Hematopoietic multipotent progenitor cell (in vitro differentiated cells): ENCODE measurements at regions not wholly inside any gene's neighbourhood (a gene's known extent, or its start where the extent isn't known, plus 50 kb on each side); places are given as distances from the start of the nearest gene placed in this dataset.
A peak's percentile ranks its signal among the peaks of the same experiment; 100 is the strongest.

Experiments used
- DNase-seq, 3 donors: peaks; one replicate each; pipeline ENCODE4 v3.0.0-alpha.2; 2011 to 2015; ENCODE audit warnings: low read depth in 2 of 3, low spot score in 2 of 3

DNA sequence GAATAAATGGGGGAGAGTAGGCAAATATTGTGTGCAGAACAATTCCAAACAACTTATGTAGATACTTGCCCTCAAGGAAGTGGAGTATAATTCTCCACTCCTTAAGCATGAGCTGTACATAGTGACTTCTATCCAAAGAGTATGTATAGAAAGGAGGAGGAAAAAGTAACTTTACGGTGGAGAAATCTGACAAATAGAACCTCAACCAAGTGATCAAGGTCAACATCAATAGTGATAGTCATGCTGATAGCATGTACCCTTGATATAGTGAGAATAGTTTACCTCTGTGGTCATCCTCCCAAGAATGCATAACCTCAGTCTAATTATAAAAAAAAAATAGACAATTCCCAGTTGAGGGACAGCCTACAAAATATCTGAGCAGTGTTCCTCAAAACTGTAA, 89.1 kb upstream of the NANOS1 start:
- no peak for DNase-seq

DNA sequence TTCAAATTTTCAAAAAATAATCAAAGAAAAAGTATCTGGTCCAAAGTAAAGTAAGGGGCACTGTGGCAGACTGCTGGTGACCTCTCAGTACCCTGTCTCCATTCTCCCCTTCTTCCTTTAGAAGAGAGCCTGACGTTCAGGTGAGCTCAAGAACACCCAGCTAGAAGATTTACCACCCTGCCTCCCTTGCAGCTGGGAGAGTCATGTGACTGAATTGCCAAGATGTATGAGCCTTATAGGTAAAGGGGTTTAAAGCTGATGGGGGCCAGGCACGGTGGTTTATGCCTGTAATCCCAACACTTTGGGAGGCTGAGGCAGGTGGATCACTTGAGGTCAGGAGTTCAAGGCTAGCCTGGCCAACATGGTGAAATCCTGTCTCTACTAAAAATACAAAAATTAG, 86.3 kb upstream of the NANOS1 start:
- DNase-seq: no peak

DNA sequence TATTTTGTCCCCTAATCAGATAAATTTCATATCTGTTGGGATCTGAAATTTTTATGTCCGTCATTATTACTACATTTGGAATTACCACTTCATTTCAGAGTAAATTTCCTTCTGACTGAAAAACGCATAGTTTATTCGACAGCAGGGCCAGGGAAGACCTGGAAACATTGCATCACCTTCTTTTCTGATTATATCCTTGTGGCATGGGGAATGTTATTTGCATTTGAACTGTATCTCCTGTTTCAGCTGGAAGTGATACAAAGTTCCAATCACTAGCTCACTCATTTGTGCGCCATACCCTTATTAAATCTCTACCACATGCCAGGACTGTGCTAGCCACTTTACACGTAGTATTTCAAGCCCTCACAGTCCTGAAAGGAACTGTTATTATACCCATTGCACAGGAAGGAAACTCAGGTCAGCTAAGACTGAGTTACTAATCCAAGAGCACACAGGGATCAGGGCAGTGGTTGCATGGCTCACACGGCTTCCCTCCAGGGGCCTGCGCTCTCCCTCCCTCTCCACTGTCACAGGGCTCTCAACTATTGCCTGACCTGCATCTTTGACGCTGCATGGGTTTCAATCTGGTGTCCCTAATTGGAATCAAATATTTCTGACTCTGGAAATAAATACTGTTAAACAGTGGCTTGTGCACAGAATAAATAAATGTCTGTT, 84.4 kb upstream of the NANOS1 start:
- DNase-seq: no peak

DNA sequence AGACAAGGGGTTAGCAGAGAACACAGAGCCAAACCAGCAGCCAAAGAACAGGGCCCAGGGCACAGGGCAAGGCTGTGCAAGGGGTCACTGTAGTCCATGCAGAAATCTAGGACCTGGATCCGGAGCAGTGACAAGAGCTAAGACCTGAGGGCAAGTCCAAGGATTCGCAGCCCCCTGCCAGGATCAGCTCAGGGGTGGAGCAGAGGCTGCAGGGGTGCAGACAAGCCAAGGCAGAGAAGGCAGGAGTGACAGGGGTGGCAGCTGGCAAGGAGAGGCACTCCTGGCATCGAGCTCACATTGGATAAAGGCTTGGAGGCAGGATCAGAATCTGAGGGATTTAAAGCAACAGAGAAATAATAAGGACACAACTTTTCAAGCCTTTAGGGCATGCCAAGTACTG, 80.7 kb upstream of the NANOS1 start:
- no peak for DNase-seq

DNA sequence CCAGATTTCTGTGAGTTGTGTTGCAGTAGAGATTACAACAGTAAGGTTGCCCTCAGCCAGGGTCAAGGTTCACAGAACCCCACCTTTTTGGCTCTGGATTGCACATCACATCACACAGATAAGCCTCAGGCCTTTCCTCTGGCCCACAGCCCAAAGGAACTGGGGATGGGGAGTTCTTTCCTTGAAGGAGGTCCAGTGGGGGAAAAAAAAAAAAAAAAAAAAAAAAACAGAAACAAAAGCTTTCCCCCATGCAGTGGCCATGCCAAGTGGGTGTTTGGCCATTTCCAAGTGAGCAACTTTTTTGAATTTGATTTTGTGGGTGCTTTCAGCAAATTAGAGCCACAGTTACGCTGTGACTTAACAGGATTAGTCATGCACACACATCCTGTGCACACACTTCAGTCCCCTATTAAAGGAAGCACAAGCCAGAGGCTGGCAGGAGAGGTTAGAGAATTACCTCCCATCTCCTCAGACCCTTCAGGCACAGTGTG, 79.3 kb upstream of the NANOS1 start:
- peak in 1 of 3 donors; percentile 5 for DNase-seq

DNA sequence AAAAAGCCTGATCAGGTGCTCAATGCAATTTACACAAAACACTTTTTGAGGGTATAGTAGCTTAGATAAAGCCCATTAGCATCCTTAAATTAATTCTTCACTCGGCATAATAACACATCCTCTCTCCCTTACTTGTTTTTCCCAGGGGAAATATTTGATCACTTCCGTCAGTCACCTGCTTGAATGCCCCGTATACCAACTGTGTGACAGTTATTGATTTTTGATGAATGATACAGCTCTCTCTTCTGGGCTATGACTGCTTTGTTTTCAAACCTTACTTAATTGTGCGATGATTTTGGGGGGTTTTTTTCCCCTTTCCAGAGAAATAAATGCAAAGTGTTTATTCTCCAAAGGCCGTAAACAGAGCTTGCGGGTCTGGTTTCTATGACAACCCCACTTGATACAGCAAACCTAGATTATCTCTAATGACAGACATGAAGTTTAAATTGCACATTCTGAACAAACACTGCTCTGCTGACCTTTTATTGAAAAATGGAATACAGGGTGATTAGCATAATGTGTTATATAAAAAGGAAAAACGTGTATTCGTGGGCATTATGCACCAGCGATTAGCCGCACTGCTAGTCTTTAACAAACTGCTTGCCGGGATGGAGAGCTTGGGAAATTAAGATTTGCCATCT, 78.4 kb upstream of the NANOS1 start:
- DNase-seq: no peak

DNA sequence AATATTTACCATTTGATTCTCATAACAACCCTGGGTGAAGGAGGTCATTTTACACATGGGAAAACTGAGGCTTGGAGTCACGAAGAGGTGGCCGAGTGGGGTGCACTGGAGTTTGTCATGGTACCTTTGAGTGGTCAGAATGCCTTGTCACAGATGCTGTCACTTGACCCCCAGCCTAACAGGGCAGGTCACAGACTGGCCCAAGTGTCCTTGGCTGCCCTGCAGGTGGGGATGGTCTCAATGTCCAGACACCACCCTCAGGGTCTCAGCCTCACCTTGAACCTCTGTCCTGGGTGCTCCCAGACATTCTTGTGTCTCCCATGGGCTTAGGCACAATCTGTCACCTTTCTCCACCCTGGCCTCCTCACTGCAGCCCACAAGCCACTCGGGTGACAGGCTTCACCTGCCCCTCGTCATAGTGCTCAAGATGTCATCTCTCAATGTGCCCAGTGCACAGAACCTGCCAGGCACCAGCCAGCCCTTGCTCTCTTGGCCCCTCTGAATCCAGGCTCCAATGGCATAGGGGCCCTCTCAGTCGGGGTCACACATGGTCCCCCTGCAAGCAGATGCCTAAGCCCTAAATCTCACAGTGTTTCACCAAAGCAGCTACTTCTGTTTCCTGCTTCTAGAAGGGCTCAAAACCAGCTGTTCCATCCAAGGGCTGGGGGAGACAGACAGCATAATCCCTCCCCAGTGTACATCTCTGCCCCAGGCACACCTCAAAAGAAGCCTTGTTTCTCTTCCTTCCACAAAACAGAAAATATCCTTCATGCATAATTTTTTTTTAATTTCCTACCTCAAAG, 76.8 kb upstream of the NANOS1 start:
- no peak for DNase-seq

DNA sequence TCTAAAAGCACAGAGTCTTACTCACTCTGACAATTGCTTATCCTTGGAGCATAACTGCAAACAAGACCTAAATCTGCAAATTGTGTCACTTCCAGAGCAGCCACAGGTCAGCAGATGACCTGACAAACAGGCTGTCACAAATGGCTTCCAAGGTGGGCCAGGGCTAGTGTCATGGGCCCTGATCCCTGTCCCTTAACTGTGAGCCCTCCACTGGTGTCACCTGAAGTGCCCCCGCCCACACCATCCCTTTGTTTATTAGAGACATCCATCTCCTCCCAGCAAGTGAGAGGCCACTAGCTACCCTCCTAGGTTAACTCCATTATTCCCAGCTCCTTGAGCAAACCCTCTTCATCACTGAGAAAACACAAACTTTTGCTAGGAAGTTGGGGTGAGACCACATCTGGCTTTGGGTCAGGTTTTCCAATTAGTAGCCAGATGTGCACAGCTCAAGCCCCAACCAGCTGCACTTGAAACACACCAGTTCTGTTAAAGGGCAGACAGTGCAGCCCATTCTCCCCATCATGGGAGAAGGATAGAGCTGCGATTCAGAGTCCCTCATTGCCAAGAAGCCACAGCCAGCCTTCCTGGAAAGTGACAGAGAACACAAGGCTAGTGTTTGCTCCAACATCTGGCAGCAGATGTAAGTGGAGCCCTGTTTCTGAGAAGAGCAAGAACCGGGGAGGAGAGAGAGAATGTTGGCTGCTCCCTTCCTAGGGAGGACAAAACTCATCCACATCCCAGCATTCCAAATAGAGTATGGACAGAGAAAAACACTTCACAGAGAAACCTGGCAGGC, 75.7 kb upstream of the NANOS1 start:
- DNase-seq: no peak

DNA sequence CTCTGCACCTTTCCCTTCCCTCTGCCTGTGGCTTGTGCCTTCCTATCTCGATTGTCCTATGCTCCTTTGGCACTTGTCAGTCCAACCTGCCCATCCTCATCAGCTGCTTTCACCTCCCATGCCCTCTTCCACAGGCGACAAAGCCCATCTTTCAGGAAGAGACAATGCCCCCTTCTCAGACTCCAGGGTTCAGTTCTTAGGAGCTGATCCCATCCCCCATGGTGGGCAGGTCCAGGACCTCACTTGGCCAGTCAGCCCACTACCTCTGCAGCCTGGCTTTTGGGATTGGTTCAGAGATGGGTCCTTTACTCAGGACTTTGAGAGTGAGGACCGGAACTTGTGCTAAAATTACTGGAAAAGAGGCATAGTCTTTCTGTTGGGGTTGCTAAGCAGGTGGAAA, 74.0 kb upstream of the NANOS1 start:
- DNase-seq: no peak

DNA sequence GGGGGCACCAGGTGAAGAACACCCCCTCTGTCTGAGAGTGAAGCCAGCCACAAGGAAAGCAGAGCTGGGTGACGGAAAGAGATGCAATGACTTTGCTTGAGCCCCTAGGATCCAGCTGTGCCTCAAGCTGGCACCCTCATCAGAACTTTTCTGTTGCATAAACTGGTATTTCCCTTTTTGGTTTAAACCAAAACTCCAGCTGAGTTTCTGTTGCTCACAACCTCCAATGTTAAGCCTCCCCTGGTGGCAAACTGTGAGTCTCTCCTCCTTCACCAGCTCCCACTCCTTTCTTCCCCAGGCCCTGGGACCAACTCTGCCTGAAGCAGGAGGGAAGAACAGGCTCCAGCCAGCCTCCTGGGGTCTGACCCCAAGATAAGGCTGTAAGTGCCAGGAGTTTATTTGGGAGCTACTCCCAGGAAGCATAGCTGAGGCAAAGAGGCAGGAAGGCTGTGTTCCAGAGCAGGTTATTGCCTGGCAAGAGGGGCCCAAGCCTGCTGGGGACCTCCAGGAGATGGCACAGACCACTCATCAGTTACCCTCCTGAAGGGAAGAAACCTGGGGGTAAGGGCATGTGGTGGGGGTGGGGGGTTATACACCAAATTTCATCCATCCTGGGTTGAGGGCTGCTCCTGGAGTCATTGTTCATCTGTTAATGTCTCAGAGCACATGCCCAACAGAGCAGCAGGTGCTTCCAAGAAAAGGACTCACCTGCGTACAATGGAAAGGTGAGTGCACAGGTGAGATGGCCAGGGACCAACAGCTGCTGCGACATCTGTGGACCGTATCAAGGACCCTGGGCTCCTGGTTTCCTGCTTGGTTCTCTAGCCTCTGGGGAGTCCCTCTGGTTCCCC, 73.3 kb upstream of the NANOS1 start:
- DNase-seq: no peak

DNA sequence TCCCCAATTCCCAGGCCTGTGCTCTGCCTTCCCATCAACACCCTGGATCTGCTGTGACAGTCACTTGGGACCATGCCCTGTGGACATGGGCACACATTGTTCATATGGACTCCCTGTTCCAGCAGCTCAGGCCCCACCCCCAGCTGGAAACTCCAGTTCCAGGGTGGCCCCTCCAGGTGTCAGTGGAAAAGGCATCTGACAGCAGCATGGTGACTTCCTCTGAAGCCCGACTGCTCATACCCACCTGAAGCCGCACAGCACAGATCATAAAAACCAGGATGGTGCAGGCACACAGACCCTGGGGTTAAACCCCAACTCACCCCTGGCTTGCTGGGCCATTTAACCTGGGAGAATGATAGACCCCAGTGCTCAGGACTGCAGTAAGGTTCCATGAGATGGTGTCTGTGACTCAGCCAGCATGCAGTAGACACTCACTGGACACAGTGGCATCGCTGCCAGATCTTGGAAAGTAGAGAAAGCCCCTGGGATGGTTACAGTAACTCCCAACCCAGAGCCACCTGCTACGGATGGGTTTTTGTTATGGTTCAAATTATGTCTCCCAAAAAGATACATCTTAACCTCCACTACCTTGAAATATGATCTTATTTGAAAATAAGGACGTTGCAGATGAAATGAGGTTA, 72.6 kb upstream of the NANOS1 start:
- DNase-seq: no peak

DNA sequence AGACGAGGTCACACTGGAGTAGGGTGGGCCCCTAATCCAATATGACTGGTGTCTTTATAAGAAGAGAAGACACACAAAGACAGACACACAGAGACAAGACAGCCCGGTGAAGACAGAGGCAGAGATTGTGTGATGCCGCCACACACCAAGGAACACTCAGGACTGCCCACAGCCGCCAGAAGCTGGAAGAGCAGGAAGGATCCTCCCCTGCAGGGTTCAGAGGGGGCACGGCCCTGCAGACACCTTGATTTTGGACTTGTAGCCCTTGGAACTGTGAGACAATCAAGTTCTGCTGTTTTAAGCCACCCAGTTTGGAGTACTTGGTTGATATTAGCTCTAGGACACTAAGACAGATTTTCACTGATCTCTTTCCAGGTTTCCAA, 72.1 kb upstream of the NANOS1 start:
- no peak for DNase-seq

DNA sequence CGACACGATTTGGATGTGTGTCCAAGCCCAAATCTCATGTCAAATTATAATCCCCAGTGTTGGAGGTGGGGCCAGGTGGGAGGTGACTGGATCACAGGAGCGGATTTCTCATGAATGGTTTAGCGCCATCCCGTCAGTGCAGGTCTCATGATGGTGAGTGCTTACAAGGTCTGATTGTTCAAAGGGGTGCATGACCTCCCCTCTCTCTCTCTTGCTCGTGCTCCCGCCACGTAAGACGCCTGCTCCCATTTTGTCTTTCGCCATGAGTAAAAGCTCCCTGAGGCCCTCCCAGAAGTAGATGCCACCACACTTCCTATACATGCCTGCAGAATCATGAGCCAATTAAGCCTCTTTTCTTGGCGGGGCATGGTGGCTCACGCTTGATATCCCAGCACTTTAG, 71.5 kb upstream of the NANOS1 start:
- DNase-seq: no peak

DNA sequence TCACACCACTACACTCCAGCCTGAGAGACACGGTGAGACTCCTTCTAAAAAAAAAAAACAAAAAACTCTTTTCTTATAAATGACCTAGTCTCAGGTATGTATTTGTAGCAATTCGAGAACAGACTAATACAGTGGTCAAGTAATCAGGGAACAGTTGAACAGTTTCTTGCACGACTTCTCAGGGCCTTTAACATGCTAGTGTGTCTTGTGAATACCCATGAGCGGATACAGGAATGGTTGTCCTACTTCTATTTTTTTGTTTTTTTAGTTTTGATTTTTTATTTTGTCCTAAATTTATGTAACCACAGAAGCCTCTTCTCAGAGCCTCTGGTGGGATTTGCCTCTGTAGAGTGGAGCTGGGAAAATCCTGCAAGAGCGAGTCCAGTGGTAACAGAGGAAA, 71.0 kb upstream of the NANOS1 start:
- DNase-seq: no peak

DNA sequence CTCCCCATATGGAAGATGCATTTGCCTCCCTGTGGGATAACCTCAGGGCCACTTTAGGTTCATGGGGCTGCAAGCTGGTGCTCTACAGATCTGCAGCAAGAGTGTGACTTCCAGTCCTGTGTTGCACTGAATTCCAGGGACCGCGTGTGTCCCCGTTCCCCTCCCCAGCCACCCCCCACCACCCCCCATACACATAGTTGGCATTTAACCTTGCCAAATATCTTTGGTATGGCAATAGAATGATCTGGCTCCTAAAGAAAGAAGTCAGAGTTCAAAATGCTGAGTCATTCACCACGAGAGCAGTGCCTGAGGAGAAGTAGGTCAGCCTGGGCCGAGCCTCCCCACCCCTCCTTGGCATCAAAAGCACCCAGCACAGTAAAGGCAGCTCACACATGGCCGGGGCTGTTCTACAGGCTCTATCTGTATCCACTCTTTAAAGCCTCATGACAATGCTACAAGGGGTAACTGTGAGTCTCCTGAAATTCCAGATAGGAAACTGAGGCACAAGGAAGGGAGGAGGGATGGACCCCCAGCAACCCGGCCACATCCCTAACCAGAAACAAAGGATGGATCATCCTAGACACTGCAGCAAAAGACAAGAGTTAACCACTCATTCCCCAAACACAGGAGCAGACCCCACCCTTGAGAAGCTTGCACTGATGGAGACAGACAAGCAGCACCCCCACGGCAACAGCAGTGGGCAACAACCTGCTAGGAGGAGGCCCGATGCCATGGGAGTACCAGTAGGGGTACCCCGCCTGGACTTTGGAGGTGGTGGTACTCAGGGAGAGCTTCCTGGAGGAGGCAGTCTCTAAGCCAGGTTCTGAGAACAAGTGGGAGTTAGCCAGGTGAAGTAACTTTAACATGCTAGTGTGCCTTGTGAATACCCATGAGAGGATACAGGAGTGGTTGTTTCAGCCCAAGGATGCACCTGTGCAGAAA, 70.3 kb upstream of the NANOS1 start:
- peak in 2 of 3 donors; percentile 40 to 74 for DNase-seq

DNA sequence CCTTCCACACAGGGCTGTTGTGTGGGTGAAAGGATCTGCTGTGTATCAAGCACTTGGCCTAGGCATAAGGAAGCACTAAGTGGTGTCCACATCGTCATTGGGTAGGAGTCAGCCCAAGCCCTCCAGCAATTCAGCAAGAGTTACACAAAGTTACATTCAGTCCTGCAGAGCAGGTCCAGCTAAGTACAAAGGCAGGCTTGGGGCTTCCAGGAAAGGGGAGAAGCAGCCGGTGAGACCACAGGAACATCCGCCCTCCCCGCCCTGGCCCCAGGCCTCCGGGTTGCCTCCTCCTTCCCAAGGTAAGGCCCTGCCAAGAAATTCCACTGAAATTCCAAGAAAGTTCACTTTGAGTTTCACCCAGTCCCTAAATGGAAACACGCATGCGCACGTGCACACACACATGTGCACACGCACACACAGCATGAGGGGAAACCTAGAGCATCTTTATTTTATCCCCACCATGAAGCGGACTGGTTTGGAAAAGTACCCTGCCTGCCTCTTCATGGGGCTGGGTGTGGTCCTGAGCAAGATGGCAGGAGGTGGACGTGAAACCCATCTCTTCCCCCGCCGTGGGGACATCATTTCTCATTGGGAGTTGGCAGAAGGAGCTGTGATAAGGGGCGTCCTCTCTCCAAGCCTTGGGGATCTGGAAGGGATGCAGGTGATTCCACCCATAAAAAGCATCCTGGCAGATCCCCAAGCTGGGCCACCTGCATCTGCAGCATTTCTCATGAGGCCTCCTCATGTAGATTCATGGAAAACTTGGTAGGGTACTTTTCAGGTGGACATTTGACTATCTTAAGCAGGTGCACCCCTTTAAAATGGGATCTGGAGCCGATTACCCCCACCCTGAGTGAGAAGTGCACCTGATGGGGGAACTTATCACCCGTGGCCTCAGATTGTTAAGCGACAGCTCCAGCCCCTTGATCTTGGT, 69.1 kb upstream of the NANOS1 start:
- DNase-seq: no peak

DNA sequence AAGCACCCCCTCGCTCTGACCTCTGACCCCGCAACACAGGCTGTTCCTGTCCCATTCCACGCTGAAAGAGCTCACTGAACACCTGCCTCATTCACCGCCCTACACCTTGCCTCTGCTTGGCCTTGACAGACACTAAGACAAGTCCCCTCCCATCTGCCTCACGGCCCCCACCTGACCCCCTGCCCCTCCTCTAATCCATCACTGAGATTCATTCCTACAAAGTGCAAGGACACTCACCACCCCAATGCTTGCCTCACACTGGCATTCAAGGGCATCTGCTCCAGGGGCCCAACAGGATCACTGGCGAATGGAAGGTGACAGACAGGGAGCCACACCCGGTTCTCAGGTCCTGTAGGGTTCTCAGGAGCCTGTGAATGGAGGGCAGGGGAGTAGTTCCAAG, 68.1 kb upstream of the NANOS1 start:
- no peak for DNase-seq
